Neural cell (in vitro differentiated cells): ENCODE measurements at regions not wholly inside any gene's neighbourhood (a gene's known extent, or its start where the extent isn't known, plus 50 kb on each side); places are given as distances from the start of the nearest gene placed in this dataset.

Experiments used
- CTCF ChIP-seq: fragments of 450-650 bp; IDR thresholded peaks from 2 replicates; pipeline ENCODE4 v1.5.1; 2014; ENCODE audit warnings: antibody characterized with exemption, mild to moderate bottlenecking, moderate library complexity; ENCODE audit not compliant: poor library complexity, severe bottlenecking
- EZH2 ChIP-seq: fragments of 200-600, 300-800 bp; shearing (Covaris generic), sonication (generic); IDR thresholded peaks from 2 replicates; pipeline ENCODE4 v1.6.1; 2014; ENCODE audit warnings: antibody characterized with exemption, low read length, borderline replicate concordance, mild to moderate bottlenecking; ENCODE audit not compliant: insufficient read depth, poor library complexity, severe bottlenecking
- POLR2AphosphoS5 ChIP-seq: IDR thresholded peaks from 2 replicates; pipeline ENCODE4 v1.6.1; 2012

- no peak for TF ChIP-seq CTCF
- TF ChIP-seq POLR2AphosphoS5 = no peak
- TF ChIP-seq EZH2 = no peak
Observed at GRCh38 chr11:64457416-64458010, 98.2 kb upstream of the SLC22A11 start.
